ENCODE measurements at regions not wholly inside any gene's neighbourhood (a gene's known extent, or its start where the extent isn't known, plus 50 kb on each side); places are given as distances from the start of the nearest gene placed in this dataset.
"Not testable (repeated sequence)": the region's sequence is repeated elsewhere in the genome, so short reads cannot be mapped to it uniquely, and the experiment has no call there.

- ChIA-PET POLR2A (no interaction called here), CTCF (no interaction called here)
- no peak for TF ChIP-seq FOXA1 (IDR thresholded peaks at IDR 0.05)
- no peak for TF ChIP-seq TARDBP (IDR thresholded peaks at IDR 0.05)
- TF ChIP-seq, protein P1, sequence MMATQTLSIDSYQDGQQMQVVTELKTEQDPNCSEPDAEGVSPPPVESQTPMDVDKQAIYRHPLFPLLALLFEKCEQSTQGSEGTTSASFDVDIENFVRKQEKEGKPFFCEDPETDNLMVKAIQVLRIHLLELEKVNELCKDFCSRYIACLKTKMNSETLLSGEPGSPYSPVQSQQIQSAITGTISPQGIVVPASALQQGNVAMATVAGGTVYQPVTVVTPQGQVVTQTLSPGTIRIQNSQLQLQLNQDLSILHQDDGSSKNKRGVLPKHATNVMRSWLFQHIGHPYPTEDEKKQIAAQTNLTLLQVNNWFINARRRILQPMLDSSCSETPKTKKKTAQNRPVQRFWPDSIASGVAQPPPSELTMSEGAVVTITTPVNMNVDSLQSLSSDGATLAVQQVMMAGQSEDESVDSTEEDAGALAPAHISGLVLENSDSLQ (IDR thresholded peaks at IDR 0.05): no peak
- TF ChIP-seq ARNT (IDR thresholded peaks at IDR 0.05): no peak
- no peak for TF ChIP-seq ZNF384 (IDR thresholded peaks at IDR 0.05)
- TF ChIP-seq SP1 (IDR thresholded peaks at IDR 0.05): no peak
- TF ChIP-seq ELF4 (IDR thresholded peaks at IDR 0.05): no peak
- no peak for TF ChIP-seq NFRKB (IDR thresholded peaks at IDR 0.05)
- no peak for TF ChIP-seq HDGF (IDR thresholded peaks at IDR 0.05; ENCODE audit: borderline replicate concordance)
- DNase-seq (ENCODE audit: extremely low spot score): no peak
These were observed 396.7 kb downstream of the THBS2 start for GRCh38 chr6:168856914-168857313.

DNA sequence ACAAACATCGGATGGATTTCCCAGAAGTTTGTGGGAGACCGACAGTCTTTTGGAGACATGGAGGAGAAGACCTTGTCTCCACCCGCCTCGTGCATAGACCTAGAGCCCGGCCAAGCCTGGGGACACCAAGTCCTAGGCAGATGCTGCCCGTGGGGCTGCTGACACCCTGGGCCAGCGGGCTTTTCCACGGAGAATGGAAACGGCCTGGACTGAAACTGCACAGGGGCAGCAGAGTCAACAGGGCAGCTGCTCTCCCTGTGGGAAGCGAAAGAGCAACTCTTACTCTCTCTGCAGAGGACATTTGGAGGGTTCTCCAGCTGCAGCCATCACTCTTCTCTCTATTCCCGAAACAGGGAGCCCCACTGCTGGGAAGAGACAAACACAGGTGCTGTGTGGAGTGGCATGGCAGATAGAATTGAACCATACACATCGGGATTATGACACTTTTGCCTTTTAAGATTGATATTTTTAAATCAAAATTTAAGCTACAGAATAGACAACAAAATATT, 401.2 kb downstream of the THBS2 start:
- CTCF ChIA-PET: no interaction called here
- POLR2A ChIA-PET: no interaction called here
- no peak for DNase-seq (ENCODE audit: extremely low spot score)
- TF ChIP-seq ELF4 (IDR thresholded peaks at IDR 0.05) (no peak), NFRKB (IDR thresholded peaks at IDR 0.05) (no peak), ARNT (IDR thresholded peaks at IDR 0.05) (no peak), LEF1 (IDR thresholded peaks at IDR 0.05; ENCODE audit: borderline replicate concordance) (no peak), SUZ12 (IDR thresholded peaks at IDR 0.05) (no peak), HDGF (IDR thresholded peaks at IDR 0.05; ENCODE audit: borderline replicate concordance) (no peak)
- TF ChIP-seq, protein P1 (IDR thresholded peaks at IDR 0.05): no peak

- POLR2A ChIA-PET: no interaction called here
- no peak for DNase-seq (ENCODE audit: extremely low spot score)
- TF ChIP-seq L3MBTL2 (conservative IDR thresholded peaks at IDR 0.05) (no peak), FOXA1 (IDR thresholded peaks at IDR 0.05) (no peak), SP1 (IDR thresholded peaks at IDR 0.05) (no peak), TARDBP (IDR thresholded peaks at IDR 0.05) (no peak), NFRKB (IDR thresholded peaks at IDR 0.05) (no peak), FOXK2 (IDR thresholded peaks at IDR 0.05) (no peak), ELF4 (IDR thresholded peaks at IDR 0.05) (no peak)
- TF ChIP-seq, protein P1 (IDR thresholded peaks at IDR 0.05): no peak
- CTCF ChIA-PET: no interaction called here
These were observed 401.9 kb downstream of the THBS2 start for GRCh38 chr6:168851460-168852375.

DNA sequence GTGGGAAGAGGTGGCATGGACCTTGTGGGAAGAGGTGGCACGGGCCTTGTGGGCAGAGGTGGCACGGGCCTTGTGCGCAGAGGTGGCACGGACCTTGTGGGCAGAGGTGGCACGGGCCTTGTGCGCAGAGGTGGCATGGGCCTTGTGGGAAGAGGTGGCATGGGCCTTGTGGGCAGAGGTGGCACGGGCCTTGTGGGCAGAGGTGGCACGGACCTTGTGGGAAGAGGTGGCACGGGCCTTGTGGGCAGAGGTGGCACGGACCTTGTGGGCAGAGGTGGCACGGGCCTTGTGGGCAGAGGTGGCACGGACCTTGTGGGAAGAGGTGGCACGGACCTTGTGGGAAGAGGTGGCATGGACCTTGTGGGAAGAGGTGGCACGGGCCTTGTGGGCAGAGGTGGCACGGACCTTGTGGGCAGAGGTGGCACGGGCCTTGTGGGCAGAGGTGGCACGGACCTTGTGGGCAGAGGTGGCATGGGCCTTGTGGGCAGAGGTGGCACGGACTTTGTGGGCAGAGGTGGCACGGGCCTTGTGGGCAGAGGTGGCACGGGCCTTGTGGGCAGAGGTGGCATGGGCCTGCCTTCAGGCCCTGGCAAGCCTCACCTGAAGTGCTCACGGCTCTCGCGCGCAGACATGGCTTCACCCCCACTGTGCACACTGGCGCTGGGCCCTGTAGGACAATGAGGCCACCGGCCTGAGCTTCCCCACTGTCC, 403.5 kb downstream of the THBS2 start:
- DNase-seq (ENCODE audit: extremely low spot score); CTCF ChIA-PET; POLR2A ChIA-PET: not testable (repeated sequence)

- TF ChIP-seq ARNT (IDR thresholded peaks at IDR 0.05) (no peak), LEF1 (IDR thresholded peaks at IDR 0.05; ENCODE audit: borderline replicate concordance) (no peak), FOXM1 (IDR thresholded peaks at IDR 0.05; ENCODE audit: borderline replicate concordance) (no peak), ELF4 (IDR thresholded peaks at IDR 0.05) (no peak)
- CTCF ChIA-PET: interaction anchor here (0.6 kb wide), 1 partner anchor 17 kb away, joined by 4 read pairs; no protein-coding TSS in a partner anchor
- POLR2A ChIA-PET: no interaction called here
- no peak for DNase-seq (ENCODE audit: extremely low spot score)
These were observed 404.2 kb downstream of the THBS2 start for GRCh38 chr6:168849459-168849858.

- ChIA-PET CTCF (no interaction called here), POLR2A (no interaction called here)
- TF ChIP-seq SUZ12 (IDR thresholded peaks at IDR 0.05): no peak
- TF ChIP-seq LEF1 (IDR thresholded peaks at IDR 0.05; ENCODE audit: borderline replicate concordance): no peak
- TF ChIP-seq ZNF384 (IDR thresholded peaks at IDR 0.05): no peak
- no peak for TF ChIP-seq ARNT (IDR thresholded peaks at IDR 0.05)
- TF ChIP-seq CTBP1 (IDR thresholded peaks at IDR 0.05; ENCODE audit: borderline replicate concordance): no peak
- no peak for TF ChIP-seq SP1 (IDR thresholded peaks at IDR 0.05)
- TF ChIP-seq FOXK2 (IDR thresholded peaks at IDR 0.05): no peak
- no peak for TF ChIP-seq FOXA1 (IDR thresholded peaks at IDR 0.05)
- TF ChIP-seq NFRKB (IDR thresholded peaks at IDR 0.05): no peak
- no peak for DNase-seq (ENCODE audit: extremely low spot score)
These were observed 404.8 kb downstream of the THBS2 start for GRCh38 chr6:168848797-168849196.
